Stimulated activated CD4-positive, alpha-beta T cell treated with anti-CD3 and anti-CD28 coated beads, Interleukin-1b, Interleukin-23, amount 100 ng/mL, for 24 hours (primary cell): ENCODE measurements at regions not wholly inside any gene's neighbourhood (a gene's known extent, or its start where the extent isn't known, plus 50 kb on each side); places are given as distances from the start of the nearest gene placed in this dataset.
"Not testable (repeated sequence)": the region's sequence is repeated elsewhere in the genome, so short reads cannot be mapped to it uniquely, and the experiment has no call there.

ENCODE experiments used
- DNase-seq, 4 experiments: peaks; one replicate each; pipeline ENCODE4 v3.0.0-alpha.2; 2020; ENCODE audit warnings: low read depth in 4 of 4, low spot score in 1 of 4

- no peak for DNase-seq
Observed at GRCh38 chr11:64428693-64429092, 69.7 kb downstream of the RPS6KA4 start.

DNA sequence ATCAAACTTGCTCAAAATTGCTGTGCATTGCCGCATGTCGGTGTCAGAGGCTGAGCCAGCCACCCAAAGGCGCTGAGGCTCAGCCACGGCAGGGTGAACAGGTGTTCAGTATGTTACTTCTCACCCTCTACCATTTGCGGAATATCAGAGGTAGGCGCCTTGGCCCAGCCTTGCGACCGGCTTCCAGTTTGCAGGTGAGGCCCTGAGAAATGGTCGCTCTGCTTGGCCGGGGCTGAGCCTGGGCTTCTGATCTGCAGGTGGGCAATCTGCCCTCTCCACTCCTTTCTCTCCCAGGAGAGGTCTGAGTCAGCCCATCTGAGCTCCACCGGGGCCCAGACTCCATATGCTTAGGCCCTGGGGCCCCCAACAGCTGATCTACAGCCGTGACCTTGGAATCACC, 71.0 kb downstream of the RPS6KA4 start:
- no peak for DNase-seq

GRCh38 chr11:64430645-64431044, 71.7 kb downstream of the RPS6KA4 start:
- no peak for DNase-seq

DNA sequence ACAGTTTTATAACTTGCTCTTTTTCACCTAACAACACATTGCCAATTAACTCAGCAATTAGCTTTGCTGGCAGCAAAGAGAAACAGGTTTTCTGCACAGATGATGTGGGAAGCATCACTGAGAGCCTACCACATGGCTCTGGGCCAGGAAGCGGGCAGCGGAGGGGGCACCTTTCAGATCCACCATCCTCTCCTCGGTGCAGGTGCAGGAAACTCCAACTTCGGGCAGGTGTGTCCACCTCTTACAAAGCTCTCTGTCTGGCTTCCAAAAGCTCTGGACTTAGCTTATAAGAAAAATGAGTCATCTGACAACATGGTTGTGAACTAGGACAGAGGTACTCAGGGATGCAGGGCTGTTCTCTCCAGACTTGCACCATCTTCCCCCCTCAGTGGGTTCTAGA, 77.0 kb downstream of the RPS6KA4 start:
- no peak for DNase-seq

- DNase-seq = no peak
Observed at GRCh38 chr11:64437426-64437825, 78.5 kb downstream of the RPS6KA4 start.

GRCh38 chr11:64438986-64439771, 80.2 kb downstream of the RPS6KA4 start:
- no peak for DNase-seq

GRCh38 chr11:64439772-64440491, 81.0 kb downstream of the RPS6KA4 start:
- not testable (repeated sequence) for DNase-seq

- DNase-seq = no peak
Observed at GRCh38 chr11:64441127-64441526, 82.2 kb downstream of the RPS6KA4 start.

DNA sequence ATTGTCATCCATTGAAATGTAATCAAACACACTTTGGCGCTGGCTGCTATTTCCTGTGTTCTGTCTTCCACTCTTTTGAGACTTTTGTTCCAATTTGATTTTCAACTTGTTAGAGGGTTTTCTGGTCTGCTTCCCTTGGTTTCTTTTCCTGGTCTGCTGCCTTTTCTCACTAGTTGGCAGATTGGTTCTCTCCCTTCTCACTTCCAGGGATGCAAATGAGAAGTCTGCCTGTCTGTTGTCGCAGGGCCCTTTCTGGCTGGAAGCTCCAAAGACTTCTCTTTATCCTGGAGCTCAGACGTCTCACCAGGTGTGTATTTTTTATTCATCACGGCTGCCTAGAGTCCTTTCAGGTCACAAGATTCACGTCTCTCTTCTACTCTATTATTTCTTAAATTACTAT, 84.0 kb downstream of the RPS6KA4 start:
- DNase-seq = no peak

GRCh38 chr11:64444838-64445441, 86.0 kb downstream of the RPS6KA4 start:
- no peak for DNase-seq

- no peak for DNase-seq
Observed at GRCh38 chr11:64445651-64446050, 86.7 kb downstream of the RPS6KA4 start.

DNA sequence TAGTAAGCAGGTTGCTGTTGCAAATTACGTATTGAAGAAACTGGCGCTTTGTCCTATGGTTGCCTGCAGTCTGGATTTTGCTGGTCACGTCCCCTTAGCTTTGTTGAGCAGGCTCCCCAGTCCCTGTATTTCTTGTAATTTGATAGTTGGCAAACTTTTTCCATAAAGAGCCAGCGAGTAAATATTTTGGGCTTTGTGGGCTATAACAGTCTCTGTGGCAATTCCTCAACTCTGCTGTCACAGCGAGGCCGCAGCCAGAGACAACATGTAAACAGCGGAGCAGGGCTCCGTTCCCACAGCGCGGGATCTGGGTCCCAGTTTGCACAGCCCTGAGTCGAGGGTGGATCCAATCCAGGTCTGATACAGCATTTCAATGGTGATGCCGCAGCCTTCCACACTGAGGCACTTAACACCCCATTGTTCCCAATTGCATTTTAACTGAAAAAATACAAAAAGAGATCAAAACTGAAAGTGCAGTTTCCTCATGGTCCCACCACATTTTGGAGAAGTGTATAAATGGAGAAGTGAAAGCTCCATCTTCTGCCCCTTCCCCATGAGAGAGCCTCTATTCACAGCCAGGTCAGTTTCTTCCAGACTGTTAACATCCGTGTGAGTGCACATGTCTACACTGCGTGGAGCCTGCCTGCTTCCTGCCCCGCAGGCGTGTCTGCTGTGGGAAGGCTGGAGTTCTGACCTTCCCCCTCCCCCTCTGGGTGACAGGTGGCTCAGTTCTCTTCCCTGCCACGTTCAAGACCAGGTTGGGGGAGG, 89.1 kb downstream of the RPS6KA4 start:
- no peak for DNase-seq

GRCh38 chr11:64448599-64449380, 89.8 kb downstream of the RPS6KA4 start:
- DNase-seq = peak; percentile 29 to 65 (median 52)

GRCh38 chr11:64449381-64450167, 90.6 kb downstream of the RPS6KA4 start:
- peak; percentile 23 to 68 (median 52) for DNase-seq

GRCh38 chr11:64450168-64450560, 91.2 kb downstream of the RPS6KA4 start:
- no peak for DNase-seq

- DNase-seq = no peak
Observed at GRCh38 chr11:64451856-64452255, 92.9 kb downstream of the RPS6KA4 start.

- DNase-seq = no peak
Observed at GRCh38 chr11:64453466-64453865, 94.5 kb downstream of the RPS6KA4 start.

- DNase-seq = no peak
Observed at GRCh38 chr11:64455456-64456261, 96.7 kb downstream of the RPS6KA4 start.
